ENCODE measurements at regions not wholly inside any gene's neighbourhood (a gene's known extent, or its start where the extent isn't known, plus 50 kb on each side); places are given as distances from the start of the nearest gene placed in this dataset.

DNA sequence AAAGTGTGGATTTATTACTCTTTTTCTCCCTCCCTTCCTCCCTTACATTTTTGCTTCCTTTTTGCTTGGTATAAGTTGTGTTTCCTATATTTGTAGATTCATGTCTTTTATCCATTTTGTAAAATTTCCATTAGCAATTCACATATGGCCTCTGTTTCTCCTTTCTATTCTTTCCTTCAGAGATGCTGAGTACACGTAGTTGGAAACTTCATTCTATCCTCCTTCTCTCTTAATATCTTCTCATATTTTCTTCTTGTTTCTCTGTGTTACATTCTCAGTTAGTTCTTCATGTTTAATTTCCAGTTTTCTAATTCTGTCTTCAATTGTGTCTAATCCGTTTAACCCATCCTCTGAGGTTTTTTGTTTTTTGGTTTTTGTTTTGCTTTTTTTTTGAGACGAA is 188.9 kb downstream of the ZIC5 start:
- no peaks in the 10 kb centered on the region for H3K27me3 ChIP-seq
- H3K9me3 ChIP-seq, result no peaks in the 10 kb centered on the region
- TF ChIP-seq, protein P1, sequence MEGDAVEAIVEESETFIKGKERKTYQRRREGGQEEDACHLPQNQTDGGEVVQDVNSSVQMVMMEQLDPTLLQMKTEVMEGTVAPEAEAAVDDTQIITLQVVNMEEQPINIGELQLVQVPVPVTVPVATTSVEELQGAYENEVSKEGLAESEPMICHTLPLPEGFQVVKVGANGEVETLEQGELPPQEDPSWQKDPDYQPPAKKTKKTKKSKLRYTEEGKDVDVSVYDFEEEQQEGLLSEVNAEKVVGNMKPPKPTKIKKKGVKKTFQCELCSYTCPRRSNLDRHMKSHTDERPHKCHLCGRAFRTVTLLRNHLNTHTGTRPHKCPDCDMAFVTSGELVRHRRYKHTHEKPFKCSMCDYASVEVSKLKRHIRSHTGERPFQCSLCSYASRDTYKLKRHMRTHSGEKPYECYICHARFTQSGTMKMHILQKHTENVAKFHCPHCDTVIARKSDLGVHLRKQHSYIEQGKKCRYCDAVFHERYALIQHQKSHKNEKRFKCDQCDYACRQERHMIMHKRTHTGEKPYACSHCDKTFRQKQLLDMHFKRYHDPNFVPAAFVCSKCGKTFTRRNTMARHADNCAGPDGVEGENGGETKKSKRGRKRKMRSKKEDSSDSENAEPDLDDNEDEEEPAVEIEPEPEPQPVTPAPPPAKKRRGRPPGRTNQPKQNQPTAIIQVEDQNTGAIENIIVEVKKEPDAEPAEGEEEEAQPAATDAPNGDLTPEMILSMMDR (IDR thresholded peaks at IDR 0.05), result no peak

GRCh38 chr13:99778500-99778899 is 193.1 kb downstream of the ZIC5 start:
- Histone ChIP-seq H3K27me3 (no peaks in the 10 kb centered on the region), H3K9me3 (no peaks in the 10 kb centered on the region), H3K36me3 (no peaks in the 10 kb centered on the region), H3K27ac (no peak overlapping the region), H3K4me3 (ENCODE audit: low read depth in 1 of 2, low read length in 1 of 2) (no peak overlapping the region), H3K4me1 (ENCODE audit: control insufficient read depth in 1 of 2, insufficient read depth in 1 of 2, low read depth in 1 of 2, low read length in 1 of 2) (no peaks in the 10 kb centered on the region)
- TF ChIP-seq, protein P1 (IDR thresholded peaks at IDR 0.05), result no peak

More for the DNA sequence above, 188.9 kb downstream of the ZIC5 start:
- no peak overlapping the region for H3K27ac ChIP-seq
- no peak overlapping the region for H3K4me3 ChIP-seq (ENCODE audit: low read depth in 1 of 2, low read length in 1 of 2)
- no peaks in the 10 kb centered on the region for H3K4me1 ChIP-seq (ENCODE audit: control insufficient read depth in 1 of 2, insufficient read depth in 1 of 2, low read depth in 1 of 2, low read length in 1 of 2)
- no peaks in the 10 kb centered on the region for H3K36me3 ChIP-seq

DNA sequence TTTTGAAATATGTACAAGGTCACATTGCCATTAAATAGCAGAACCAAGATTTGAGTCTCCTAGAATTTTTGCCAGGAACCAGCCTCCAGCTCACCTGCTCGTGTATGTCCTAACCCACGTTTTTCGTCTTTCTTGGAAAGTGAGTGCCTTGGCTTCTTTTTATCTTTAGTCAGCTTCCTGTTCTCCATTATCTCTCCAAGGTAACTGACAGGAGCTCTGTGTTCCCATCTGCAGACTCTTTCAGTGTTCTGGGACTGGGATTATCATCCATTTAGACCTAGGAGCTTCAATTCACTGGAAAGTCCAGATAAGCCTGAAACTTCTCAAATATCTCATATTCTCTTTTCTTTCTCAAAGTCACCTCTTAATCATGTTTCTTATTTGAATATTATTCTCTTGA is 193.7 kb downstream of the ZIC5 start:
- H3K9me3 ChIP-seq, result no peaks in the 10 kb centered on the region
- H3K27ac ChIP-seq, result no peak overlapping the region
- H3K4me3 ChIP-seq (ENCODE audit: low read depth in 1 of 2, low read length in 1 of 2), result no peak overlapping the region
- no peaks in the 10 kb centered on the region for H3K36me3 ChIP-seq
- TF ChIP-seq, protein P1 (IDR thresholded peaks at IDR 0.05), result no peak
- no peaks in the 10 kb centered on the region for H3K4me1 ChIP-seq (ENCODE audit: control insufficient read depth in 1 of 2, insufficient read depth in 1 of 2, low read depth in 1 of 2, low read length in 1 of 2)
- no peaks in the 10 kb centered on the region for H3K27me3 ChIP-seq

DNA sequence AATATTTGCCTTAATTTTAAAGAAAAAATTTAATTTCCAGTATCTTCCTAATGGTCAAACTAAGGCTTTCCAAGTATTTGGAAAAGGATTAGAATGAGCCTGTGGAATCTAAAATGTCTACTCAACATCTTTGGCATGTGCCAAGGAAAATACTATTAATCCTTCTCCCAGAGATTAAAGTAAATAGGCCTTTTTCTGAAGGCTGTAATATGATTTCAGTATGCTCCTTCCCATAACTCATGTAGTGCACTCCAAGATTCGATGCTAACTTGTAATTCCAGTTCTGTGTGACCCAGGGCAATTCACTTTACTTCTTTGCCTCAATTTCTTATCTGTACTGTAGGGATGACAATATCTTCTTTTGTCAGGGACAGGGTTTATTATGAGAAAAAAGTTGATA is 196.9 kb downstream of the ZIC5 start:
- TF ChIP-seq, protein P1 (IDR thresholded peaks at IDR 0.05), result no peak
- Histone ChIP-seq H3K4me1 (ENCODE audit: control insufficient read depth in 1 of 2, insufficient read depth in 1 of 2, low read depth in 1 of 2, low read length in 1 of 2) (no peaks in the 10 kb centered on the region), H3K27ac (no peak overlapping the region), H3K9me3 (no peaks in the 10 kb centered on the region), H3K36me3 (no peaks in the 10 kb centered on the region), H3K27me3 (no peaks in the 10 kb centered on the region), H3K4me3 (ENCODE audit: low read depth in 1 of 2, low read length in 1 of 2) (no peak overlapping the region)

DNA sequence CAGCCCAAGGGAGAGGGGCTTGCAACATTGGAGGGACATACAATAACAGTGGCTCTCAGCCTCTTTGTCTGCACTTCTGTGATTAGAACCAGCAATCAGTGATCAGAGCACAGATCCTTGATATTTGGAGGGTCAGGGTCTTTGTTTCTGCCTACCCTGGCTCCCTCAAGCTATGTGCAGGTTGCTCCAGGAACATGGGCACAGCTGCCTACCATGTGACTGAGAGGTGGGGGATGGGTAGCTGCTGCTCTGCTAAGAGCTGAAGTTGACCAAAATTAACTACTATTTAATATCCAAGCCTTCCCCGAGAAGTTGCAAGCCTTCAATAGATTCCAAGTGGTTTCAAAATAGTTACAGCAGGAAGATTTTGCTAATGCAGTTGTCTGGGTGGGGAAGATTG is 202.6 kb downstream of the ZIC5 start:
- H3K4me3 ChIP-seq (ENCODE audit: low read depth in 1 of 2, low read length in 1 of 2), result no peak overlapping the region
- H3K27ac ChIP-seq, result no peak overlapping the region
- H3K4me1 ChIP-seq (ENCODE audit: control insufficient read depth in 1 of 2, insufficient read depth in 1 of 2, low read depth in 1 of 2, low read length in 1 of 2), result no peaks in the 10 kb centered on the region
- H3K27me3 ChIP-seq, result no peaks in the 10 kb centered on the region
- TF ChIP-seq, protein P1 (IDR thresholded peaks at IDR 0.05), result no peak
- H3K9me3 ChIP-seq, result no peaks in the 10 kb centered on the region
- no peaks in the 10 kb centered on the region for H3K36me3 ChIP-seq

GRCh38 chr13:99766641-99767045 is 204.9 kb downstream of the ZIC5 start:
- no peaks in the 10 kb centered on the region for H3K9me3 ChIP-seq
- TF ChIP-seq, protein P1 (IDR thresholded peaks at IDR 0.05), result no peak
- no peak overlapping the region for H3K27ac ChIP-seq
- H3K36me3 ChIP-seq, result no peaks in the 10 kb centered on the region
- H3K4me1 ChIP-seq (ENCODE audit: control insufficient read depth in 1 of 2, insufficient read depth in 1 of 2, low read depth in 1 of 2, low read length in 1 of 2), result no peaks in the 10 kb centered on the region
- no peak overlapping the region for H3K4me3 ChIP-seq (ENCODE audit: low read depth in 1 of 2, low read length in 1 of 2)
- H3K27me3 ChIP-seq, result no peaks in the 10 kb centered on the region

Measured in neutrophil (primary cell).